Heart left ventricle (tissue), 13 donors: ENCODE measurements at regions not wholly inside any gene's neighbourhood (a gene's known extent, or its start where the extent isn't known, plus 50 kb on each side); places are given as distances from the start of the nearest gene placed in this dataset.

Source experiments
- CTCF ChIP-seq, 12 donors: fragments of 200-600 bp; sonication (generic) in 4 of 12; IDR thresholded peaks; one replicate each; pipeline versions ENCODE4 v1.5.0 to v1.8.0; 2018 to 2022; ENCODE audit warnings: antibody characterized with exemption in 12 of 12, mild to moderate bottlenecking in 5 of 12
- POLR2A ChIP-seq, 2 donors: fragments of 450-650 bp; IDR thresholded peaks; one replicate each; pipeline ENCODE4 v1.6.1; 2017; ENCODE audit warnings: antibody characterized with exemption in 2 of 2, mild to moderate bottlenecking in 2 of 2, moderate library complexity in 2 of 2
- donor health status: ischemic (EF 13 %, LVEDD 7.1; RV severe dilation, severe dysfunction).
- donor health status: DM: no; HTN: yes; CAD: no.
- donor health status: DM: no; HTN: no; CAD: no.
- donor health status: ischemic (EF 25% LVEDD 6.9; RV normal size, moderate dysfunction).
- donor health status: ischemic (EF 25% LVEDD 5.7; RV mildly dilated, moderate dysfunction).
- donor health status: ischemic (EF 35%, LVEDD 5.7; RV mildly dilated, moderate dysfunction).
- donor health status: nonischemic (EF 11% LVEDD 7.7; RV severe dilation, severe dysfunction).
- donor health status: DM: yes; HTN: yes; CAD: no.
- donor health status: PGD.
- donor health status: ischemic (EF 29% LVEDD 5.4; RV normal size, mild dysfunction).
- donor health status: nonischemic (EF 23%, LVEDD 6.1; RV moderate dilation, normal function).

- TF ChIP-seq POLR2A (IDR thresholded peaks at IDR 0.05) (no peak), CTCF (IDR thresholded peaks at IDR 0.05) (no peak)
Measured at GRCh38 chr16:9508328-9508936, 417.0 kb downstream of the HAPSTR1 start.
